NCI-H2227 treated with DMSO at 0.1 percent for 48 hours (cell line): ENCODE measurements at regions not wholly inside any gene's neighbourhood (a gene's known extent, or its start where the extent isn't known, plus 50 kb on each side); places are given as distances from the start of the nearest gene placed in this dataset.
"Not testable (repeated sequence)": the region's sequence is repeated elsewhere in the genome, so short reads cannot be mapped to it uniquely, and the experiment has no call there.

Experiments
- DNase-seq: peaks from one replicate; lab custom pipeline; 2025; lab: John Stamatoyannopoulos, UW

DNA sequence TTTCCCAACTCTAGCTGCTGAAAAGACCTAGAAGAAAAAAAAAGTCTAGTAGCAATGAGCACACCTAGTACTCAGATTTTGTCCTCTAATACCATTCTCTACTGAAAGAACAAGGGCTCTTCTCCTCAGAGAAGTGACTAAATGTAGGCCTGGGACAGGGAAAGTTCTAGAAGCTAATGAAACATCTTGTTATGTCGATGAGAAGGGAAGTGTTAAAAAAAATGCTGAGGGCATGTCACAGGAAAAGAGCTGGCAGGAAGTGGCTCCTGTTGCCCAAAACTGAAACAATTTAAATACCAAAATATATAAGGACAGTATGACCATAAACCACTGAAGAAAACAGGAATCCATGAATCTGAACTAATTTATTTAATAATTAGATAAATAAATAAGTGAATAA is 581.4 kb upstream of the TBL1XR1 start:
- DNase-seq: no peak

DNA sequence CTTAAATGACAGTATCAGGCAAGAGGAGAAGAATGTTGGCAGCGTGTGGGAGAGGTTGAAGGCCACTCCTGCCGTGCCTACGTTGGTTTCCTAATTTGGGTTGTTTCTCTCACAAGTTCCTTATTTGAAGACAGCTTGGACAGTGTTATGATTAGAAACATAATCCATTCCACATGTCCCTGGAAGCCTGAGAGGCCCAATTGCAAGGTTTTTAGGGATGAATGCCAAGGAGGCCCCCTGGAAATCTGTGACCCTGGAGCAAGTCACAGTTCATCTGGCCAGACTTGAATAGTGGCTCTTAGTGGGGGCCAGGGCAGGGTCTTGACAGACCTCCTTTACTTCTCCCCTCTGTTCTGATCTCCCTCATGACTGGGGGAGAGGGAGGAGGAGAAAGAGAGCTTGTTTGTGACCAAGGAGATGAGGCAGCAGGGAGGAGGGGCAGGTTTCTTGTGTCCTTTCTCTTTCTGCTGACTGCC is 584.4 kb upstream of the TBL1XR1 start:
- DNase-seq: no peak

DNA sequence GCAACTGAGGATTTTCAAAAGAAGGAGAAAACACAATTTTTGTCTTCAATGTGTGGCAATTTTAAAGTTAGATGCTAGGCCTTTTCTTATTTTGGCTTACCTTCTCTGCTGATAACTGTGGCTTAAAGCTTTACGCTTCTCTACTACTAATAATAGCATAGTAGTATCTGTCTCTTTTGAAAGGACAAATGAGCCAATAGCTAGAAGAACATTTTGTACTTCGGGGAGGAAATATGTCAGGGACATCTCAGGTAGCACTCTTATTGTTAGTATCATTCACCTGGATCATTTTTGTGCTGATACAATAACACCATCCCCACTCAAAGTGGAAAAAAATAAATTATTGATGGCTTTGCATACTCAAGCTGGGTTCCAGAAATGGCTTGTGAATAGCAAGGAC is 586.1 kb upstream of the TBL1XR1 start:
- DNase-seq: no peak

DNA sequence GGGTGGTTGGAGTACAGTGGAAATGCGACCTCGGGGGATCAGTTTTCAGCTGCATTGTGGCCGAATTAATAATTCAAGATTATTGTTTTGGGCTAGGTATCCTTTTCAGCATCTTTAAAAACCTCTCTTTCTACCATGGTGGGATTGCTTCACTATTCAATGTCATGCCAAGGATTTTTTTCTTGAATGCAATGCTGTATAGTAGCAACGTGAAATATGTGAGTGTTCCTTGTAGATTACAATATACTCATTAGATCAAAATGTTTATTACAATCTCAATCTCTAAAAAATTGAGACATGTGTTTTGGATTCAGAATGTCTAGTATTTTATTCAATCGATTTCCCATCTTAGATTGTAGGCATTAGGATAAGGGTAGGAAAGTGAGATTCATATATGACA is 586.5 kb upstream of the TBL1XR1 start:
- DNase-seq: no peak

DNA sequence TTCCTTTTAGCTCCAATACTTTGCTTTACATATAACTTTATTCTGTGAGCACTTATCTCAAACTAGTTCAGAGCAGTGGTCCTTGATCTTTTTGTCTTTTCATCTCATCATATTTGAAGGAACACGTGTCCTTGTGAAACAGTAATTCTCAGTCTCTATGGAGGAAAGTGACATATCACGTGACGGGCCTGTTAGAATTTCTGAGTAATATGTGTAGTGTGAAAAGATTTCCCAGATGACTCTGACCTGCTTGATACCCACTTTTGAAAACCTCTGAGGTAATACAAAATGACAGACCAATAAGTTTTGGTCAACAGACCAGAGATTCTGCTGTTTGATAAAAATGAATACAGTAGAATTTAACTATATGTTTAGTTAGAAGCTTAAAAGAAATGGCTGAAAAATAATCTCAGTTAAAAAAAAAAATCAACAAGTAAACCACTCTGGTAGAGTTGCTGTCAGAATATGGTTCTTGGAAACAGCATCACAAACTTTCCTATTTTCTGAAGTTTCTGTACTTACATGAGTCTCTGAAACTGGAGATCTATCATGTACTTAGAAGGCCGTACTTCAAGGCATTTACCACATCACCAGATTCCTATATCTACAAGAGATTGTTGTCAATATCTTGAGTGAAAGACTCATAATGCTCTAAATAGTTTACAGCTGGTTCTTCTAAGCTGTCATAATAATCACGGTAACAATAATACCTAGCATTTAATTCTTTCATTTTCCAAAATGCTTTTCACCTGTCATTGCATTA is 590.2 kb upstream of the TBL1XR1 start:
- DNase-seq: no peak

DNA sequence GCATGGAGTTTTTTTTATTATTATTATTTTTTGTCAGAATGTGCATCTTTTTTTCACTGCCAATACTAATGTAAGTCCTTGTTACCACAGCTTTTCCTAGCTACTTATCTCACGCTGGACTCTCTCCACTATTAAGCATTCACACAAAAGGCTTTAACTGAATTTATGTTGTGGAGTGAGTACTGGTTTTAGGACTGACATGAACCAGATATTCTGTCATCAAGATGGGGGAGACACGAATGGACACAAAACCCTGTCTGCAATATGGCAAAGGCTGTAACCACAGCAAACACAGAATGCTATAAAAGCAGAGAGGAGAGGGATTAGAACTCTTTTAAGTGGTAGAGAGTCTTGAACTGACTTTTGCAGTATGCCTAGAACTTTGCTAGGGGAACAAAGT is 592.2 kb upstream of the TBL1XR1 start:
- DNase-seq: no peak

DNA sequence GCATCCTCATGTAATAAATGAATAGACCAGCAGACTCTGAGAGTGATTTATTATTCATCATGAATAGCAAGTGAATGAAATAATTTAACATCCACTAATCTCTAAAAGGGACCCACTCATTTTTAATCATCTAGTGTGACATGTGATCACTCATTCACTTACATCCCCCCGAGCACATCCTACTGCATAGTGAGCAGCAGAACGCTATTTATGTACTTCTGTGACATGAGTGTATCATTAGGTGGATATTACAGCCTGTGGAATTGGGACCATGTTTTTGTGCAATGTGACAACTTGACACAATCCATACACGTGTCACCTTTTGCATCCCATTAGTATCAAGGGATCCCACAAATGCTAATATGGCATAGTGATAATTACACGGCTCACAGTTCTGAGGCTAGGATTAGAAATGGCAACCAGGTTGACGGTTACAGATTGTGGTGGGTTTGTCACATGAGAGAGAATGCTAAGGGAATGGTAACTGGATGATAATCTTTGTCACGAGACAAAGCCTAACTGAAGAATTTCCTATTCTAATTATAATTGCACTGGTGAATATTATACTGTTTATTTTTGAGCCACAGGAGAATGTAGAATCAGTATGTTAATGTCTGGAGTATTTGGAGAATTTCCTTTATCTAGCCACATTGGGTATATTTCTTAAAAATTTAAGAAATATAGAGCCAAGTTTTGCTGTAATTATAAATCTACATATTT is 595.2 kb upstream of the TBL1XR1 start:
- DNase-seq: no peak

DNA sequence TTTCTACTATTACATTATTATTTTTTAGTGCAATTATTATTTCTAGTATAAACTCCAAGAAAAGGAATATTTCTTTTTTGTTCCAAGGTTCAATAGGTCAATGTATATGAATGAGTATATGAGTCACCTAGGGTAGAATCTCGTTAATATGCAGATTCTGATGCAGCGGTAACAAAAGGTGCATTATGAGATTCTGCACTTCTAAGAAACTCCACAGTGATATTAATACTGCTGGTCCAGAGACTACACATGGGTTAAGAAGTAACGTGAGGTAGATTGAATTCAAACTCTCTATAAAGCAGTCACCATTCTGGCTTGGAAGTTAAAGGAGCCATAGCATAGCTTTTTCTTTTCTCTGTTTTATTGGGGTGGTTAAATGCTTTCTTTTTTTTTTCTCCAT is 596.2 kb upstream of the TBL1XR1 start:
- DNase-seq: no peak

DNA sequence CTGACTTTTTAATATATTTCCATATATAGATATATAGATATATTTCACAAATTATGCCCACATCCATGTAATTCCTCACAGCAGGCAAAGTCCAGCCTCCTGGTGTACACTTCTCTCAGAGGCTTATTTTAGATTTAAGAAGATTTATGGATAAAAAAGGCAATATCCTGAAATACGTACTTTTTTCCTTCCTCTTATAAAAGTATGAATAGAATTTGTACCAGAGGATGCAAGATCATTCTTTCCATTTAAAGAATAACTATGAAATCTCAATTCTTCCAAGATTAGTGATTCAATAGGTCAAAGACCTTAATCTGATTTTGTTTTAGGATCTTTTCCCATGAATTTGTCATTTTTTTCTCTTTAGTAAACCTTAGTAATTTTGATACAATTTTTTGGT is 597.9 kb upstream of the TBL1XR1 start:
- no peak for DNase-seq

DNA sequence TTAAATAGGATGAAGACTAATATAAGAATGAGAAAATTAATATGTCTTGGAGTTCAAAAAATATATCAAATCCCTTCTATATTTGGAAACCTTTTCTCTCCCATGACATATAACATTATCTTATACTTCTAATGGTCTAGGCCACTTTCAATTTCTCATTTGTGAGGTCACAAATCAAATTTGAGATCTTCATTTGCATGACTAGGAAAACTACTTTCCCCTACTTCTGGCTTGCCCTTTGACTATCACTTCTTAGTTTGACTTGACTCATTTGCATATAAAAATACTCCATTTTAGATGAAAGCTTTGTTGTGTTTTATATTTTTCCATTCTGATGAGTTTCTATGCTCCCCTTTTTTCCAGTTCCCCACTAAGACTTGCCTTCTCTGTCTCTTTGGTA is 598.6 kb upstream of the TBL1XR1 start:
- DNase-seq: no peak

DNA sequence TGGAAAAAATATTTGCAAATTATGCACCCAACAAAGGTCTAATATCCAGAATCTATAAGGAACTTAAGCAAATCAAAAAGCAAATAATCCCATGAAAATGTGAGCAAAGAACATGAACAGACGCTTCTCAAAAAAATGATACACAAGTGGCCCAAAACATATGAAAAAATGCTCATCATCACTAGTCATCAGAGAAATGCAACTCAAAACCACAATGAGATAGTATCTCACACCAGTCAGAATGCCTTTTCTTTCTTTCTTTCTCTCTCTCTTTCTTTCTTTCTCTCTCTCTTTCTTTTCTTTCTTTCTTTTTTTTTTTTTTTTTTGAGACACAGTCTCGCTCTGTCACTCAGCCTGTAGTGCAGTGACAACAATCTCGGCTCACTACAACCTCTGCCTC is 602.9 kb upstream of the TBL1XR1 start:
- not testable (repeated sequence) for DNase-seq

DNA sequence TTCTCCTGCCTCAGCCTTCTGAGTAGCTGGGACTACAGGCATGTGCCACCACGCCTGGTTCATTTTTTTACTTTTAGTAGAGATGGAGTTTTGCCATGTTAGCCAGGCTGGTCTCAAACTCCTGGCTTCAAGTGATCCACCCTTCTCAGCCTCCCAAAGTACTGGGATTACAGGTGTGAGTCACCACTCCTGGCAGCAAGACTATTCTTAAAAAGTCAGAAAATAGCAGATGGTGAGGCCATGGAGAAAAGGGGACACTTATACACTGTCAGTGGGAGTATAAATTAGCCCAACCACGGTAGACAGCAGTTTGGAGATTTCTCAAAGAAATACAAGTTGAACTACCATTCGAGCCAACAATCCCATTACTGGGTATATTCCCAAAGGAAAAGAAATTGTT is 603.3 kb upstream of the TBL1XR1 start:
- no peak for DNase-seq

DNA sequence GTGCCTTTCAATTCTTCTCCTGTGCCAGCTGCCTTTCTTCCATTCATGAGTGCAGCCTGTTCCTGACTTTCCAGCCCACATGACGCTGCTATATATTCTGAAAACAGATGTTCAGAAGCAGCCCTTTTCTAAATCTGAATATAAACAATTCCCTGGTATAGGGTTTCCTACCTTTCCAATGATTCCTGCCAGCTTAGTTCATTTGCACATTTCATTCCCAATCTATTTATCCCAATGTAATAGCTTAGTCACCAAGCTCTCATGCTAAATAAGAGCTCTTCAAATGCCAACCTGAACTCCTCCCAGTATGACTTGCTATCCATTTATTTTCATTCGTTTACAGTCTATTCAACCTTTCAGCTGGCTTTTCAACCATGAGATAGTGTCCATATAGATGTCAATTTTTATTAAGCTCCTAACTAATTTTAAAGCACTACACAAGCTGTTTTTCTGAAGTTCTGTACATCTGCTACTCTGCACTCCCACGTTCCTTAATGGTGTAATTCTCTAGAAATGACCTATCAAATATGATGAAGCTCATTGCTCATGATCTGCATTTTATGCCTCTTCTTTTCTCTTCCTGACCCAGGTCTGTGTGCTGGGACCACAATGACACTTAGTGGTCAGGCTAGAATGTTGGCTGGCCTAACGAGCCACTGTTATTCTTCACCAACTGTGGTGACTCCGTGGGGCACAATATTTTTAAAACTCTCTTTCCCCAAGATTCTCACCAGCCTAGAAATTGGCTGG is 605.0 kb upstream of the TBL1XR1 start:
- DNase-seq: no peak

DNA sequence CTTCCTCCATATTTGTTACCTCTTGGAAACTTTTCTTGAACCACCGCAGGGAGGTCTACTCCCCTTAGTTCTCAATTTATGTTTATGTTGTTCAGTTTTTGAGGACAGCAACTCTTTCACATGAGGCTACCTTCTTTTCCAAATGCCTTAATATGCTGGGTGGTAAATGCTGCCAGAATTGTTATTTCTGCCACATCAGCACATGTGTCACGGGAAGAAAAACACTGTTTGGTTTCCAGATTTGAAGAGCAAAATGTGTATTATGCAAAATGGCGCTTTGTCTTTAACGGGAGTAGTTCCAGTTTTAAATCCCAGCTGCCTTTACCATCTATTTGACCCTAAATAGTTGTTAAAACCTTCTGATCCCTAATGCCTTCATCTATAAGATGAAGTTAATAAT is 606.2 kb upstream of the TBL1XR1 start:
- DNase-seq: no peak

DNA sequence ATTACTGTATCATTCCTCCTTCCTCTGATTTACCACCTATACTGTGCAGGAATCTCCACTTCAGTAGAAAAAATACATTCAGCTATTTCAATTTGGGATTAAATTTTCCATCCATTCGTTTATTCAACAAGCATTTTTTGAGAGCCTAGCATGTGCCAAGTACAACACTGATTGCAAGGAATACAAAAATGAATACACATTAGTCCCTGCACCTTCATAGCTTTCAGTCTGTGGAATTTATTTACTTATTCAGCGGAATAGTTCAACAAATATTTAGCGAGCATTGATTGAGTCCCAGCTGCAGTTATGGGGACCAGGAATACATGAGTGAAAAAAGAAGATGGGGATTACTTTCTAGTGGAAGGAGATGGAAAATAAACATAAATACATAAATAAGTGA is 606.8 kb upstream of the TBL1XR1 start:
- DNase-seq: no peak

DNA sequence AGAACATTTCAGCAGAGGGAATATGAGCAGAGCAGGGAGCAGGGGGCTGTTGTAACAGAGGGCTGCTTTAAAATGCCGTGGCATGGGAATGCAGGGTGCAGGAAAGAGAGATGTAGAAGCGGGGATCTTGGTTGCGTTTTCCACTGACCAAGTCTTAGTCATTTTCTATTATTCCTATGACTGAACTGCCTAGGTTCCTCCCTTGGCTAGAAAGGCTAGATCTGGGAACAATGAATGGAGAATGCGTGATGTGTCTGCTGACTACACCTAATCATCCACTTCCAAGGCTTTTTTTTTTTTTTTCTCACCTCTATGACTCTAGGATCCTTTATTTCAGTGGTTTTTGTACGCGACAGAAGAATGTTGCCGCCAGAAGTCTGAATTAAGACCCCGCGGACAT is 607.4 kb upstream of the TBL1XR1 start:
- no peak for DNase-seq

DNA sequence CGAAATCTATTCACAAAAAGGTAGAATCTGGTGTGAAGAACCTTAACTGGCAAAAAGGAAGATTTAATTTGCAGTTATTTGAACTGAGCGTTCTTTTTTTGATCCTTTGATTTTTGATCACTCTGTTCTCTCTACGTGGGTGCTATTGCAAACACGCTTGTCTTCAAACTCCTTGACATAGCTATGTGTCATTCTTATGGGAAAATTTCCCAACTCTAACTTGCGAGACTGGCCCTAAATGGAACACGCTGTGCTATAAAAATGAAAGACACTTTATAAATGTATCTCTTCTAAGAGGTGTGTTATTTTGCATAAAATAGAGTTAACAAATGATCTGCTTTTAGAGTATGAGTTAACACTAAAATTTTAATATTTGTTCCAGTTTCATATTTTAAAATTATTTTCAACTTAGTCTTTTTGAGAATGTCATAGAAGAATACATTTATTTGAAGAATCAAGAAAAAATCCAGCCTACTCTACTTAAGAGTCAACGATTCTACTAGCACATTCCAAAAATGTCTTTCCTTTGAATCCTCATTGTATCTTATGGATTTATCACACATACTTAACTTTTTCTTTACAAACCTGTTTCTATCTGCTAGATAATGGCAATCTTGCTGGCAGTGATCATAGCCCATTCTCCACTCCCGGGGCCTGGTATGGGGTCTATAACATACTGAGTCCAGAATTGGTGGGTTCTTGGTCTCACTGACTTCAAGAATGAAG is 610.0 kb upstream of the TBL1XR1 start:
- no peak for DNase-seq

DNA sequence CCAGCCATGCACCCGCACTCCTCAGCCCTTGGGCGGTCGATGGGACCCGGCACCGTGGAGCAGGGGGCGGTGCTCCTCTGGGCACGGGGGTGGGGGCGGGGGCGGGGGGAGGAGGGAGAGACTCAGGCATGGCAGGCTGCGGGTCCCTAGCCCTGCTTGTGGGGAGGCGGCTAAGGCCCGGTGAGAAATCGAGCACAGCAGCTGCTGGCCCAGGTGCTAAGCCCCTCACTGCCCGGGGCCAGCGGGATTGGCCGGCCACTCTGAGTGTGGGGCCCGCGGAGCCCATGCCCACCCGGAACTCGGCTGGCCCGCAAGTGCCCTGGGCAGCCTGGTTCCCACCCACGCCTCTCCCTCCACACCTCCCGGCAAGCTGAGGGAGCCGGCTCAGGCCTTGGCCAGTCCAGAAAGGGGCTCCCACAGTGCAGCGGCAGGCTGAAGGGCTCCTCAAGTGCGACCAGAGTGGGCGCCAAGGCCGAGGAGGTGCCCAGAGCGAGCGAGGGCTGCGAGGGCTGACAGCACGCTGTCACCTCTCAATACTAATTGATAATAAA is 611.7 kb upstream of the TBL1XR1 start:
- not testable (repeated sequence) for DNase-seq

DNA sequence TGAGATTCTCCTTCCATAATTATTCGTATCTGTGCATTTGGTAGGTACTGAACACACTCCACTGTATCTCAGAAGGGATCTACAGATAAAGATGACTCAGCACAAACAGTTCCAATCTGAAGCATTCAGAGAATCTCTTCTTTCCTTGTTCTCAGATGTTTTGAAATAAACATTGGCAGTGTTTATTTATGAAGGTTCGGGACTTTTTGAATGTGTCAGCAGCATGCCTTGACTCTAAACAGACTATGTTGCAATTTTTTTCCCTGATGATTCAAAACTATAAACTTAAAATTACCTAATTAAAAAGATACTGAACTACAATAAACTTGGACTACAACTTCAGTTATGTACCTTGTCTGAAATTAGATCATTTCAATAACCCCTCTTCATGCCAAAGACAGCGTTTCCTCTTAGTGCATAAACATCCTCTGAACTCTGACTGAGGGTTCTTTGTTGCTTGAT is 612.9 kb upstream of the TBL1XR1 start:
- DNase-seq: no peak

DNA sequence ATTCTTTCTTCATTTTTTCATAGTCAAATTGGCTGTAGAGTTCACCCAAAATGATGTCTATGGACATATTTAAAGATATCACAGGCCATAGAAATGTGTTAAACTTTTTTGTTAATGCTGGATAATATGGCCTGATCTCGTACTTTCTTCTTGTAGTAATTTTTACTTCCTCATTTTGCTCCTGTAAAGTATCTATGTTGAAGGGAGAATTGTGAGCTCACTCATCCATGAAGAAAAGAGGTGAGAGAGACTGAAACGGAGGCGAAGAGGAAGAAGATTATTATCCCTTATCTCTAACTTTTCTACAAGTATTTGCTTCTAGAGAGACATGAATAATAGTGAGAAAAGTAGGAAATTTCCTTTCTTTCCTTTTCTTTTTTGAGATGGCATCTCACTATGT is 613.8 kb upstream of the TBL1XR1 start:
- no peak for DNase-seq

DNA sequence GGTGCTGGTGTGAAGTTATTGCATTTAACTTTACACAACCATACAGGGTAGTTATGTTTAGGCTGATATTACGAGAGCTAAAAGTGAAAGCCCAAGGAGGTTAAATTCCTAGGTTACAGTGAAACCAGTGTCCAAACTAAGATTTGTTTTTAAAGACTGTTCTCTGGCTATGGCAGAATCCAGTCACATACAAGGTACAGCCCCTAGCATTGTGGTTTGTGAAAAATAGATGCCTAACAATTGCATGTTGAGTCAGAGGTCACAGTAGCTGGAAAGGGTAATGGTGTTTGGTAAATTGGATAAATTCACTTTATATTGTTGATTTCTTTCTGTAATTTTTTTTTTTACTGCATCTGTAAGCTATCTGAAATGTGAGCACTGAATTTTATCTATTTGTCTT is 614.6 kb upstream of the TBL1XR1 start:
- no peak for DNase-seq

DNA sequence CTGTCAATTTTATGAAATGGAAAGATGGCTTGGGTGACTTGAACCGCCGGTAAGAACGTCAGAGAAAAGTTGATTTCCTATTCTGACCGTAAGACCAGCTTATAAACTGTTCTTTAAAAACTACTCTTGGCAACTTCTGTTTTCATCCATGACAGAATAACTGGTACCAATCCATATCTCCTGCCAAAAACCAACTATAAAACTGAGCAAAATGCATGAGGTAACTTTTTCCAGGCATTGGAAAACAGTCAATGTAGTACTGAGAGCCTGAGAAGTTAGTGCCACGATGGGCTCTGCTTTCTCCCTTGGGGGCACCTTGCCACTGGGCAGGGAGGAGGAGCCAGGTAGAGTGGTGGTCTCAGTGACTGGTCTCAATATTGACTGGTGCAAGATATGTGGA is 615.2 kb upstream of the TBL1XR1 start:
- DNase-seq: no peak
